ENCODE measurements at regions not wholly inside any gene's neighbourhood (a gene's known extent, or its start where the extent isn't known, plus 50 kb on each side); places are given as distances from the start of the nearest gene placed in this dataset.

DNA sequence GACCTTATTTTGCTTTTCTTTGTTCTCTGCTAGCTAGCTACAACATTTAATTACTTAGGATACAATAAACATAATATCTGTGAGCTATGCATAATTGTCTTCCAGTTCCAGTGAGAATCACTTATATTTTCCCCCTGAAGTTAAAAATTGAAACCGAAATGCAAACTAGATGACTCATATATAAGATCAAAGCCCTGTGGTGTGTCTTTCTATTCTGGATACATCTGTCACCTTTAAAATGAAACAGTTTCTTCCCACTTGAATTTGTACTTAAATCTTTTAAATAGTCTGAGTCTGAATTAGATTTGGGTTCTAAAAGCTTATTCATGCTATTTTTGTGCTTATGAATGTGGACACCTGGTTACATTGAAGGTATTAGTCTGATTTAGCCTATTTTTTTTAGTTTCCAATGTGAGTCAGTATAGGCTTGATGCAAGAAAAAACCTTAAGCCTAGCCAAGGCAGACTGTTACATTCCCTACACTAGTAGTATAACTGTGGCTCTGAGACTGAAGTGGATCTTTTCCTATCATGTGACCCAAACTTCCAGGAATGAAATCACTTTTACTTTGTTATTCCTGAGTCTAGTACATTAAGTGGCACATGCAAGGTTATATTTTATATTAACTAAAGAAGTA is 703.5 kb upstream of the RGMB start:
- ATAC-seq: peak; percentile 50
- TF ChIP-seq ZC3H10 (CRISPR knock-in tag; IDR thresholded peaks at IDR 0.05) (no peak), RARB (CRISPR knock-in tag; IDR thresholded peaks at IDR 0.05) (no peak), OSR1 (CRISPR knock-in tag; IDR thresholded peaks at IDR 0.05) (no peak), CSDC2 (CRISPR knock-in tag; IDR thresholded peaks at IDR 0.05) (no peak), ESRRG (CRISPR knock-in tag; IDR thresholded peaks at IDR 0.05) (no peak), ZNF8 (CRISPR knock-in tag; IDR thresholded peaks at IDR 0.05) (no peak), ARNTL (CRISPR knock-in tag; IDR thresholded peaks at IDR 0.05; ENCODE audit: borderline replicate concordance, low read depth) (no peak), ZFP30 (CRISPR knock-in tag; IDR thresholded peaks at IDR 0.05) (no peak), ZNF565 (CRISPR knock-in tag; conservative IDR thresholded peaks at IDR 0.05; ENCODE audit: low read depth) (no peak), SNAI2 (CRISPR knock-in tag; IDR thresholded peaks at IDR 0.05) (no peak), PPARA (CRISPR knock-in tag; IDR thresholded peaks at IDR 0.05; ENCODE audit: borderline replicate concordance) (no peak), ISL1 (CRISPR knock-in tag; IDR thresholded peaks at IDR 0.05) (no peak), GLIS3 (CRISPR knock-in tag; IDR thresholded peaks at IDR 0.05) (no peak)
- TF ChIP-seq, protein P1, sequence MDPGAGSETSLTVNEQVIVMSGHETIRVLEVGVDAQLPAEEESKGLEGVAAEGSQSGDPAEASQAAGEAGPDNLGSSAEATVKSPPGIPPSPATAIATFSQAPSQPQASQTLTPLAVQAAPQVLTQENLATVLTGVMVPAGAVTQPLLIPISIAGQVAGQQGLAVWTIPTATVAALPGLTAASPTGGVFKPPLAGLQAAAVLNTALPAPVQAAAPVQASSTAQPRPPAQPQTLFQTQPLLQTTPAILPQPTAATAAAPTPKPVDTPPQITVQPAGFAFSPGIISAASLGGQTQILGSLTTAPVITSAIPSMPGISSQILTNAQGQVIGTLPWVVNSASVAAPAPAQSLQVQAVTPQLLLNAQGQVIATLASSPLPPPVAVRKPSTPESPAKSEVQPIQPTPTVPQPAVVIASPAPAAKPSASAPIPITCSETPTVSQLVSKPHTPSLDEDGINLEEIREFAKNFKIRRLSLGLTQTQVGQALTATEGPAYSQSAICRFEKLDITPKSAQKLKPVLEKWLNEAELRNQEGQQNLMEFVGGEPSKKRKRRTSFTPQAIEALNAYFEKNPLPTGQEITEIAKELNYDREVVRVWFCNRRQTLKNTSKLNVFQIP (CRISPR knock-in tag; IDR thresholded peaks at IDR 0.05; ENCODE audit: borderline replicate concordance, low read depth): no peak
- TF ChIP-seq, protein P2, sequence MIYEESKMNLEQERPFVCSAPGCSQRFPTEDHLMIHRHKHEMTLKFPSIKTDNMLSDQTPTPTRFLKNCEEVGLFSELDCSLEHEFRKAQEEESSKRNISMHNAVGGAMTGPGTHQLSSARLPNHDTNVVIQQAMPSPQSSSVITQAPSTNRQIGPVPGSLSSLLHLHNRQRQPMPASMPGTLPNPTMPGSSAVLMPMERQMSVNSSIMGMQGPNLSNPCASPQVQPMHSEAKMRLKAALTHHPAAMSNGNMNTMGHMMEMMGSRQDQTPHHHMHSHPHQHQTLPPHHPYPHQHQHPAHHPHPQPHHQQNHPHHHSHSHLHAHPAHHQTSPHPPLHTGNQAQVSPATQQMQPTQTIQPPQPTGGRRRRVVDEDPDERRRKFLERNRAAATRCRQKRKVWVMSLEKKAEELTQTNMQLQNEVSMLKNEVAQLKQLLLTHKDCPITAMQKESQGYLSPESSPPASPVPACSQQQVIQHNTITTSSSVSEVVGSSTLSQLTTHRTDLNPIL (CRISPR knock-in tag; IDR thresholded peaks at IDR 0.05; ENCODE audit: low read depth): no peak
- TF ChIP-seq, protein P3, sequence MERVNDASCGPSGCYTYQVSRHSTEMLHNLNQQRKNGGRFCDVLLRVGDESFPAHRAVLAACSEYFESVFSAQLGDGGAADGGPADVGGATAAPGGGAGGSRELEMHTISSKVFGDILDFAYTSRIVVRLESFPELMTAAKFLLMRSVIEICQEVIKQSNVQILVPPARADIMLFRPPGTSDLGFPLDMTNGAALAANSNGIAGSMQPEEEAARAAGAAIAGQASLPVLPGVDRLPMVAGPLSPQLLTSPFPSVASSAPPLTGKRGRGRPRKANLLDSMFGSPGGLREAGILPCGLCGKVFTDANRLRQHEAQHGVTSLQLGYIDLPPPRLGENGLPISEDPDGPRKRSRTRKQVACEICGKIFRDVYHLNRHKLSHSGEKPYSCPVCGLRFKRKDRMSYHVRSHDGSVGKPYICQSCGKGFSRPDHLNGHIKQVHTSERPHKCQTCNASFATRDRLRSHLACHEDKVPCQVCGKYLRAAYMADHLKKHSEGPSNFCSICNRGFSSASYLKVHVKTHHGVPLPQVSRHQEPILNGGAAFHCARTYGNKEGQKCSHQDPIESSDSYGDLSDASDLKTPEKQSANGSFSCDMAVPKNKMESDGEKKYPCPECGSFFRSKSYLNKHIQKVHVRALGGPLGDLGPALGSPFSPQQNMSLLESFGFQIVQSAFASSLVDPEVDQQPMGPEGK (CRISPR knock-in tag; IDR thresholded peaks at IDR 0.05; ENCODE audit: borderline replicate concordance): no peak
- TF ChIP-seq, protein P4, sequence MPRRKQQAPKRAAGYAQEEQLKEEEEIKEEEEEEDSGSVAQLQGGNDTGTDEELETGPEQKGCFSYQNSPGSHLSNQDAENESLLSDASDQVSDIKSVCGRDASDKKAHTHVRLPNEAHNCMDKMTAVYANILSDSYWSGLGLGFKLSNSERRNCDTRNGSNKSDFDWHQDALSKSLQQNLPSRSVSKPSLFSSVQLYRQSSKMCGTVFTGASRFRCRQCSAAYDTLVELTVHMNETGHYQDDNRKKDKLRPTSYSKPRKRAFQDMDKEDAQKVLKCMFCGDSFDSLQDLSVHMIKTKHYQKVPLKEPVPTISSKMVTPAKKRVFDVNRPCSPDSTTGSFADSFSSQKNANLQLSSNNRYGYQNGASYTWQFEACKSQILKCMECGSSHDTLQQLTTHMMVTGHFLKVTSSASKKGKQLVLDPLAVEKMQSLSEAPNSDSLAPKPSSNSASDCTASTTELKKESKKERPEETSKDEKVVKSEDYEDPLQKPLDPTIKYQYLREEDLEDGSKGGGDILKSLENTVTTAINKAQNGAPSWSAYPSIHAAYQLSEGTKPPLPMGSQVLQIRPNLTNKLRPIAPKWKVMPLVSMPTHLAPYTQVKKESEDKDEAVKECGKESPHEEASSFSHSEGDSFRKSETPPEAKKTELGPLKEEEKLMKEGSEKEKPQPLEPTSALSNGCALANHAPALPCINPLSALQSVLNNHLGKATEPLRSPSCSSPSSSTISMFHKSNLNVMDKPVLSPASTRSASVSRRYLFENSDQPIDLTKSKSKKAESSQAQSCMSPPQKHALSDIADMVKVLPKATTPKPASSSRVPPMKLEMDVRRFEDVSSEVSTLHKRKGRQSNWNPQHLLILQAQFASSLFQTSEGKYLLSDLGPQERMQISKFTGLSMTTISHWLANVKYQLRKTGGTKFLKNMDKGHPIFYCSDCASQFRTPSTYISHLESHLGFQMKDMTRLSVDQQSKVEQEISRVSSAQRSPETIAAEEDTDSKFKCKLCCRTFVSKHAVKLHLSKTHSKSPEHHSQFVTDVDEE (CRISPR knock-in tag; IDR thresholded peaks at IDR 0.05): no peak

DNA sequence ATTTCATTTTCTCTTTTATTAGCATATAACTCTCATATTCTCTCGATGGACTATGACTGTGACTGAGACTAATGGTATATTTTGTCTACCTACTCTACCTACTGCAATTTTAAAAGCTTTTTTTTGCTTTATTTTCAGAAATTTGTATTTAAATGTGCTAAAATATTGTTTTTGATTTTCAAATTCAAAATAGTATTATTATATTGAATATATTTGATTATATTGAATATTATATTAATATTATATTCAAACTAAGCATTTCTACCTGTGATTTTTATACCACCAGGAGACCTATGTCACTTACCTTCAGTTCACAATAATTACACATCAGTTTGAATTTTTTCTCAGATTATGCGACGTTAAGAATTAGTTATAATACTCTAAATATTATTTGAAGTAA is 700.5 kb upstream of the RGMB start:
- ATAC-seq: no peak
- no peak for TF ChIP-seq ZNF8 (CRISPR knock-in tag; IDR thresholded peaks at IDR 0.05)
- no peak for TF ChIP-seq ISL1 (CRISPR knock-in tag; IDR thresholded peaks at IDR 0.05)
- TF ChIP-seq SNAI2 (CRISPR knock-in tag; IDR thresholded peaks at IDR 0.05): no peak
- no peak for TF ChIP-seq RARB (CRISPR knock-in tag; IDR thresholded peaks at IDR 0.05)
- no peak for TF ChIP-seq ARNTL (CRISPR knock-in tag; IDR thresholded peaks at IDR 0.05; ENCODE audit: borderline replicate concordance, low read depth)
- no peak for TF ChIP-seq OSR1 (CRISPR knock-in tag; IDR thresholded peaks at IDR 0.05)
- no peak for TF ChIP-seq PPARA (CRISPR knock-in tag; IDR thresholded peaks at IDR 0.05; ENCODE audit: borderline replicate concordance)
- TF ChIP-seq ZC3H10 (CRISPR knock-in tag; IDR thresholded peaks at IDR 0.05): no peak
- TF ChIP-seq, protein P2 (CRISPR knock-in tag; IDR thresholded peaks at IDR 0.05; ENCODE audit: low read depth): no peak
- TF ChIP-seq, protein P4 (CRISPR knock-in tag; IDR thresholded peaks at IDR 0.05): no peak
- no peak for TF ChIP-seq CSDC2 (CRISPR knock-in tag; IDR thresholded peaks at IDR 0.05)
- TF ChIP-seq BACH2 (CRISPR knock-in tag; IDR thresholded peaks at IDR 0.05; ENCODE audit: borderline replicate concordance): no peak
- no peak for TF ChIP-seq GLIS3 (CRISPR knock-in tag; IDR thresholded peaks at IDR 0.05)
- no peak for TF ChIP-seq ZFP30 (CRISPR knock-in tag; IDR thresholded peaks at IDR 0.05)
- TF ChIP-seq TOX (CRISPR knock-in tag; IDR thresholded peaks at IDR 0.05; ENCODE audit: borderline replicate concordance): no peak
- no peak for TF ChIP-seq TCF4 (CRISPR knock-in tag; IDR thresholded peaks at IDR 0.05; ENCODE audit: borderline replicate concordance)
- TF ChIP-seq ZFP3 (CRISPR knock-in tag; IDR thresholded peaks at IDR 0.05): no peak
